ENCODE measurements at regions not wholly inside any gene's neighbourhood (a gene's known extent, or its start where the extent isn't known, plus 50 kb on each side); places are given as distances from the start of the nearest gene placed in this dataset.

DNA sequence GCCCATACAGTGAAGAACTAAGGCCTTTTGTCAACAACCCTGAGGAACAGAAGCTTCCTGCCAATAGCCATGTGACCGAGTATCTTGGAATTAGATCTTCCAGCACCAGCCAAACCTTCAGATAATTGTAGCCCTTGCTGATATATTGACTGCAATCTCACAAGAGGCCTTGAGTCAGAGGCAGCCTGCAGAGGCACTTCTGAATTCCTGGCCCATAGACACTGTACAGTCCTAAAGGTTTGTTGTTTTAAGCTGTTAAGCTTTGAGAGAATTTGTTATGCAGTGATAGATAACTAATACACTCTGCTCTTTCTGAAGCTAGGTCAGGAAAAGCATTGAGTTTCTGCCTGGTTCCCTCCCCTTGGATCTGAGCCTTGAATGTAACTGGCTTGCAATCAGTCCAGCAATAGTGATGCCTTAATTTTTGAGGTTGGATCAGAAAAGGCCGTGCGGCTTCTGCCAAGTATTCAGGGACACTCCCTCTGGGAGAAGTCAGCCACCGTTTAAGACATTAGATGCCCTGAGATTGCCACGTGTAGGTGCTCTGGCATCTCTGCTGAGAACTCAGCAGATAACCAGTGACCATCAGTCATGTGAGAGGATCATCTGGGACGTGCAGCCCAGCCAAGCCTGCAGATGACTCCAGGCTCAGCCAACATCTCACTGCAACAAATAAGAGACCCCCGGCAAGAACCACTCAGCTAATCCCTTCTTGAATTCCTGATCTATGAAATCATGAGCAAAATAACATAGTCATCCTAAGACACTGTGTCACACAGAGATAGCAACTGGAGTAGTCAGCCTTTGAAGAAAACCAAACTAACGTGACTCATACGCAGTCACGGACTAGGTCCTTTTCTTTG lies 126.8 kb upstream of the STC2 start (continued):
- TF ChIP-seq, protein P1, sequence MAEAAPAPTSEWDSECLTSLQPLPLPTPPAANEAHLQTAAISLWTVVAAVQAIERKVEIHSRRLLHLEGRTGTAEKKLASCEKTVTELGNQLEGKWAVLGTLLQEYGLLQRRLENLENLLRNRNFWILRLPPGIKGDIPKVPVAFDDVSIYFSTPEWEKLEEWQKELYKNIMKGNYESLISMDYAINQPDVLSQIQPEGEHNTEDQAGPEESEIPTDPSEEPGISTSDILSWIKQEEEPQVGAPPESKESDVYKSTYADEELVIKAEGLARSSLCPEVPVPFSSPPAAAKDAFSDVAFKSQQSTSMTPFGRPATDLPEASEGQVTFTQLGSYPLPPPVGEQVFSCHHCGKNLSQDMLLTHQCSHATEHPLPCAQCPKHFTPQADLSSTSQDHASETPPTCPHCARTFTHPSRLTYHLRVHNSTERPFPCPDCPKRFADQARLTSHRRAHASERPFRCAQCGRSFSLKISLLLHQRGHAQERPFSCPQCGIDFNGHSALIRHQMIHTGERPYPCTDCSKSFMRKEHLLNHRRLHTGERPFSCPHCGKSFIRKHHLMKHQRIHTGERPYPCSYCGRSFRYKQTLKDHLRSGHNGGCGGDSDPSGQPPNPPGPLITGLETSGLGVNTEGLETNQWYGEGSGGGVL (tag by site-specific recombination; IDR thresholded peaks at IDR 0.05), result 0 out of 2 replicates have a peak, but pooled peaks have one; percentile 12
- no peak for TF ChIP-seq ZNF670 (tag by site-specific recombination; IDR thresholded peaks at IDR 0.05; ENCODE audit: low read depth)

DNA sequence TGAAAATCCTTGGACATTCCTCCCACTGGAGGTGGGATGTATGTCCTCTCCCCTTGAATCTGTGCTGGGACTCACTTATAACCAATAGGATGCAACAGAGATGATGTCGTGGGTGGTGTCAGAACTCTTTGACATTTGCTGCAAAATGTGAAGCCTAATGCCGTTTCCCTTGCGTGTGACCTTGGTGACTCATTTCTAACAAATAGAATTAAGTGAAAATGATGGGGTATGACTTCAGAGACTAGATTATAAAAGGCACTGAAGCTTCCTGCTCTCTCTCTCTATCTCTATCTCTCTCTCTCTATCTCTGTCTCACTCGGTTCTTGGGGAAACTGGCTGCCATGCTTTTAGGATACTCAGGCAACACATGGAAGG lies 126.1 kb upstream of the STC2 start:
- CTCF ChIA-PET, result interaction anchor here (0.6 kb wide), 2 partner anchors 120 to 863 kb away, joined by 3 read pairs; no protein-coding TSS in a partner anchor
- POLR2A ChIA-PET, result no interaction called here
- no peaks in the 10 kb centered on the region for H3K36me3 ChIP-seq (ENCODE audit: control insufficient read depth in 2 of 2, insufficient read depth in 1 of 2, low read length in 2 of 2)
- no peak overlapping the region for H3K27ac ChIP-seq (ENCODE audit: extremely low read depth, low read depth, low read length)
- no peaks in the 10 kb centered on the region for H3K4me1 ChIP-seq (ENCODE audit: control insufficient read depth, insufficient read depth, low read length)
- H3K4me3 ChIP-seq (ENCODE audit: low read depth, low read length), result no peak overlapping the region
- H3K9me3 ChIP-seq (ENCODE audit: control insufficient read depth, insufficient read depth, low read depth, low read length), result no peaks in the 10 kb centered on the region
- TF ChIP-seq, protein P2, sequence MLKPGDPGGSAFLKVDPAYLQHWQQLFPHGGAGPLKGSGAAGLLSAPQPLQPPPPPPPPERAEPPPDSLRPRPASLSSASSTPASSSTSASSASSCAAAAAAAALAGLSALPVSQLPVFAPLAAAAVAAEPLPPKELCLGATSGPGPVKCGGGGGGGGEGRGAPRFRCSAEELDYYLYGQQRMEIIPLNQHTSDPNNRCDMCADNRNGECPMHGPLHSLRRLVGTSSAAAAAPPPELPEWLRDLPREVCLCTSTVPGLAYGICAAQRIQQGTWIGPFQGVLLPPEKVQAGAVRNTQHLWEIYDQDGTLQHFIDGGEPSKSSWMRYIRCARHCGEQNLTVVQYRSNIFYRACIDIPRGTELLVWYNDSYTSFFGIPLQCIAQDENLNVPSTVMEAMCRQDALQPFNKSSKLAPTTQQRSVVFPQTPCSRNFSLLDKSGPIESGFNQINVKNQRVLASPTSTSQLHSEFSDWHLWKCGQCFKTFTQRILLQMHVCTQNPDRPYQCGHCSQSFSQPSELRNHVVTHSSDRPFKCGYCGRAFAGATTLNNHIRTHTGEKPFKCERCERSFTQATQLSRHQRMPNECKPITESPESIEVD (tag by site-specific recombination; IDR thresholded peaks at IDR 0.05), result 0 out of 2 replicates have a peak, but pooled peaks have one; percentile 15
- TF ChIP-seq ZBTB48 (tag by site-specific recombination; IDR thresholded peaks at IDR 0.05) (no peak), ZEB2 (tag by site-specific recombination; IDR thresholded peaks at IDR 0.05) (0 out of 2 replicates have a peak, but pooled peaks have one; percentile 26), ZNF629 (tag by site-specific recombination; IDR thresholded peaks at IDR 0.05) (peak; percentile 91), GLIS1 (tag by site-specific recombination; IDR thresholded peaks at IDR 0.05) (no peak), ZNF530 (tag by site-specific recombination; IDR thresholded peaks at IDR 0.05; ENCODE audit: low read depth) (no peak), ZNF558 (tag by site-specific recombination; IDR thresholded peaks at IDR 0.05) (no peak), ZNF155 (tag by site-specific recombination; IDR thresholded peaks at IDR 0.05) (no peak), SP3 (tag by site-specific recombination; IDR thresholded peaks at IDR 0.05) (peak; percentile 41), PRDM1 (tag by site-specific recombination; IDR thresholded peaks at IDR 0.05) (peak; percentile 57), ZBTB21 (tag by site-specific recombination; IDR thresholded peaks at IDR 0.05) (peak; percentile 87), IKZF3 (tag by site-specific recombination; IDR thresholded peaks at IDR 0.05) (no peak), SP7 (tag by site-specific recombination; IDR thresholded peaks at IDR 0.05) (peak; percentile 90), ZNF366 (tag by site-specific recombination; conservative IDR thresholded peaks at IDR 0.05) (peak; percentile 44; the same call in 1 of the 2 replicates), ZNF623 (tag by site-specific recombination; IDR thresholded peaks at IDR 0.05) (no peak)
- TF ChIP-seq, protein P3, sequence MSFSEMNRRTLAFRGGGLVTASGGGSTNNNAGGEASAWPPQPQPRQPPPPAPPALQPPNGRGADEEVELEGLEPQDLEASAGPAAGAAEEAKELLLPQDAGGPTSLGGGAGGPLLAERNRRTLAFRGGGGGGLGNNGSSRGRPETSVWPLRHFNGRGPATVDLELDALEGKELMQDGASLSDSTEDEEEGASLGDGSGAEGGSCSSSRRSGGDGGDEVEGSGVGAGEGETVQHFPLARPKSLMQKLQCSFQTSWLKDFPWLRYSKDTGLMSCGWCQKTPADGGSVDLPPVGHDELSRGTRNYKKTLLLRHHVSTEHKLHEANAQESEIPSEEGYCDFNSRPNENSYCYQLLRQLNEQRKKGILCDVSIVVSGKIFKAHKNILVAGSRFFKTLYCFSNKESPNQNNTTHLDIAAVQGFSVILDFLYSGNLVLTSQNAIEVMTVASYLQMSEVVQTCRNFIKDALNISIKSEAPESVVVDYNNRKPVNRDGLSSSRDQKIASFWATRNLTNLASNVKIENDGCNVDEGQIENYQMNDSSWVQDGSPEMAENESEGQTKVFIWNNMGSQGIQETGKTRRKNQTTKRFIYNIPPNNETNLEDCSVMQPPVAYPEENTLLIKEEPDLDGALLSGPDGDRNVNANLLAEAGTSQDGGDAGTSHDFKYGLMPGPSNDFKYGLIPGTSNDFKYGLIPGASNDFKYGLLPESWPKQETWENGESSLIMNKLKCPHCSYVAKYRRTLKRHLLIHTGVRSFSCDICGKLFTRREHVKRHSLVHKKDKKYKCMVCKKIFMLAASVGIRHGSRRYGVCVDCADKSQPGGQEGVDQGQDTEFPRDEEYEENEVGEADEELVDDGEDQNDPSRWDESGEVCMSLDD (tag by site-specific recombination; IDR thresholded peaks at IDR 0.05), result no peak
- TF ChIP-seq, protein P4, sequence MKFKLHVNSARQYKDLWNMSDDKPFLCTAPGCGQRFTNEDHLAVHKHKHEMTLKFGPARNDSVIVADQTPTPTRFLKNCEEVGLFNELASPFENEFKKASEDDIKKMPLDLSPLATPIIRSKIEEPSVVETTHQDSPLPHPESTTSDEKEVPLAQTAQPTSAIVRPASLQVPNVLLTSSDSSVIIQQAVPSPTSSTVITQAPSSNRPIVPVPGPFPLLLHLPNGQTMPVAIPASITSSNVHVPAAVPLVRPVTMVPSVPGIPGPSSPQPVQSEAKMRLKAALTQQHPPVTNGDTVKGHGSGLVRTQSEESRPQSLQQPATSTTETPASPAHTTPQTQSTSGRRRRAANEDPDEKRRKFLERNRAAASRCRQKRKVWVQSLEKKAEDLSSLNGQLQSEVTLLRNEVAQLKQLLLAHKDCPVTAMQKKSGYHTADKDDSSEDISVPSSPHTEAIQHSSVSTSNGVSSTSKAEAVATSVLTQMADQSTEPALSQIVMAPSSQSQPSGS (tag by site-specific recombination; IDR thresholded peaks at IDR 0.05; ENCODE audit: low read depth), result 0 out of 2 replicates have a peak, but pooled peaks have one; percentile 13
- TF ChIP-seq, protein P5, sequence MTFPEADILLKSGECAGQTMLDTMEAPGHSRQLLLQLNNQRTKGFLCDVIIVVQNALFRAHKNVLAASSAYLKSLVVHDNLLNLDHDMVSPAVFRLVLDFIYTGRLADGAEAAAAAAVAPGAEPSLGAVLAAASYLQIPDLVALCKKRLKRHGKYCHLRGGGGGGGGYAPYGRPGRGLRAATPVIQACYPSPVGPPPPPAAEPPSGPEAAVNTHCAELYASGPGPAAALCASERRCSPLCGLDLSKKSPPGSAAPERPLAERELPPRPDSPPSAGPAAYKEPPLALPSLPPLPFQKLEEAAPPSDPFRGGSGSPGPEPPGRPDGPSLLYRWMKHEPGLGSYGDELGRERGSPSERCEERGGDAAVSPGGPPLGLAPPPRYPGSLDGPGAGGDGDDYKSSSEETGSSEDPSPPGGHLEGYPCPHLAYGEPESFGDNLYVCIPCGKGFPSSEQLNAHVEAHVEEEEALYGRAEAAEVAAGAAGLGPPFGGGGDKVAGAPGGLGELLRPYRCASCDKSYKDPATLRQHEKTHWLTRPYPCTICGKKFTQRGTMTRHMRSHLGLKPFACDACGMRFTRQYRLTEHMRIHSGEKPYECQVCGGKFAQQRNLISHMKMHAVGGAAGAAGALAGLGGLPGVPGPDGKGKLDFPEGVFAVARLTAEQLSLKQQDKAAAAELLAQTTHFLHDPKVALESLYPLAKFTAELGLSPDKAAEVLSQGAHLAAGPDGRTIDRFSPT (tag by site-specific recombination; IDR thresholded peaks at IDR 0.05), result peak; percentile 58
- TF ChIP-seq, protein P6, sequence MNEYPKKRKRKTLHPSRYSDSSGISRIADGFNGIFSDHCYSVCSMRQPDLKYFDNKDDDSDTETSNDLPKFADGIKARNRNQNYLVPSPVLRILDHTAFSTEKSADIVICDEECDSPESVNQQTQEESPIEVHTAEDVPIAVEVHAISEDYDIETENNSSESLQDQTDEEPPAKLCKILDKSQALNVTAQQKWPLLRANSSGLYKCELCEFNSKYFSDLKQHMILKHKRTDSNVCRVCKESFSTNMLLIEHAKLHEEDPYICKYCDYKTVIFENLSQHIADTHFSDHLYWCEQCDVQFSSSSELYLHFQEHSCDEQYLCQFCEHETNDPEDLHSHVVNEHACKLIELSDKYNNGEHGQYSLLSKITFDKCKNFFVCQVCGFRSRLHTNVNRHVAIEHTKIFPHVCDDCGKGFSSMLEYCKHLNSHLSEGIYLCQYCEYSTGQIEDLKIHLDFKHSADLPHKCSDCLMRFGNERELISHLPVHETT (tag by site-specific recombination; IDR thresholded peaks at IDR 0.05), result peak; percentile 58
